ENCODE measurements at regions not wholly inside any gene's neighbourhood (a gene's known extent, or its start where the extent isn't known, plus 50 kb on each side); places are given as distances from the start of the nearest gene placed in this dataset.

GRCh38 chr9:119736491-119737454, 367.5 kb upstream of the BRINP1 start:
- TF ChIP-seq CTCF (IDR thresholded peaks at IDR 0.05) (no peak), POLR2A (IDR thresholded peaks at IDR 0.05) (no peak)
